ENCODE measurements at regions not wholly inside any gene's neighbourhood (a gene's known extent, or its start where the extent isn't known, plus 50 kb on each side); places are given as distances from the start of the nearest gene placed in this dataset.
A peak's percentile ranks its signal among the peaks of the same experiment; 100 is the strongest.
"Not testable (repeated sequence)": the region's sequence is repeated elsewhere in the genome, so short reads cannot be mapped to it uniquely, and the experiment has no call there.

- DNase-seq: no peak
- intact Hi-C loops (cut with DNase I): no loop called here
- ATAC-seq (ENCODE audit: poor library complexity): no peak
These were observed 68.0 kb upstream of the CACNA2D1 start for GRCh38 chr7:82511542-82511941.

GRCh38 chr7:82507976-82508677, 64.5 kb upstream of the CACNA2D1 start:
- intact Hi-C loops (cut with DNase I): no loop called here
- DNase-seq: no peak
- ATAC-seq (ENCODE audit: poor library complexity): no peak

- DNase-seq (no peak), ATAC-seq (ENCODE audit: poor library complexity) (no peak)
- intact Hi-C loops (cut with DNase I): no loop called here
These were observed 63.9 kb upstream of the CACNA2D1 start for GRCh38 chr7:82507365-82507975.

- ATAC-seq (ENCODE audit: poor library complexity) (no peak), DNase-seq (no peak)
- intact Hi-C loops (cut with DNase I): no loop called here
These were observed 63.1 kb upstream of the CACNA2D1 start for GRCh38 chr7:82506702-82507101.

- ATAC-seq (ENCODE audit: poor library complexity): no peak
- intact Hi-C loops (cut with DNase I): no loop called here
These were observed 62.6 kb upstream of the CACNA2D1 start for GRCh38 chr7:82506208-82506607.

GRCh38 chr7:82501346-82501745, 57.8 kb upstream of the CACNA2D1 start:
- ATAC-seq (ENCODE audit: poor library complexity) (no peak), DNase-seq (no peak)
- intact Hi-C loops (cut with DNase I): no loop called here

More at GRCh38 chr7:82506208-82506607, 62.6 kb upstream of the CACNA2D1 start:
- DNase-seq: no peak

- DNase-seq; intact Hi-C loops (cut with DNase I): not testable (repeated sequence)
These were observed 56.0 kb upstream of the CACNA2D1 start for GRCh38 chr7:82499546-82499945.

GRCh38 chr7:82494420-82494819, 50.8 kb upstream of the CACNA2D1 start:
- DNase-seq (no peak), ATAC-seq (ENCODE audit: poor library complexity) (peak; percentile 77)
- intact Hi-C loops (cut with DNase I): no loop called here

More at GRCh38 chr7:82499546-82499945, 56.0 kb upstream of the CACNA2D1 start:
- not testable (repeated sequence) for ATAC-seq (ENCODE audit: poor library complexity)

Data from Right ventricle myocardium superior (tissue), 1 donor.